SU-DHL-6 (cell line): ENCODE measurements at regions not wholly inside any gene's neighbourhood (a gene's known extent, or its start where the extent isn't known, plus 50 kb on each side); places are given as distances from the start of the nearest gene placed in this dataset.

ENCODE experiments used
- CTCF ChIP-seq: fragments of 200-600 bp; sonication (generic); IDR thresholded peaks from one replicate; pipeline ENCODE4 v1.5.1; 2017; ENCODE audit warnings: antibody characterized with exemption, mild to moderate bottlenecking, low read length, moderate library complexity; ENCODE audit not compliant: insufficient read depth, poor library complexity, severe bottlenecking
- EZH2phosphoT487 ChIP-seq: fragments of 200-600 bp; sonication (generic), shearing (Covaris generic); conservative IDR thresholded peaks from 2 replicates; pipeline ENCODE4 v1.6.1; 2018; ENCODE audit warnings: mild to moderate bottlenecking, antibody characterized with exemption, low read length, moderate library complexity, mixed read lengths

GRCh38 chr4:53717064-53717549 lies 125.8 kb upstream of the LNX1 start:
- no peak for TF ChIP-seq EZH2phosphoT487
- TF ChIP-seq CTCF: no peak
